Uterus (tissue), 2 donors: ENCODE measurements at regions not wholly inside any gene's neighbourhood (a gene's known extent, or its start where the extent isn't known, plus 50 kb on each side); places are given as distances from the start of the nearest gene placed in this dataset.

Experiments
- POLR2A ChIP-seq, 2 donors: fragments of 450-650 bp; IDR thresholded peaks; one replicate each; pipeline ENCODE4 v1.6.1; 2016; ENCODE audit warnings: antibody characterized with exemption in 2 of 2, mild to moderate bottlenecking in 1 of 2, moderate library complexity in 1 of 2
- TF ChIP-seq, protein P1 (sequence below), 4 experiments: fragments of 200-600 bp in 2 of 4; fragments of 450-650 bp in 2 of 4; sonication (generic) in 2 of 4; IDR thresholded peaks; one replicate each; pipeline ENCODE4 v1.5.1; 2016 to 2019; ENCODE audit warnings: antibody characterized with exemption in 4 of 4, mild to moderate bottlenecking in 2 of 4, moderate library complexity in 1 of 4

DNA sequence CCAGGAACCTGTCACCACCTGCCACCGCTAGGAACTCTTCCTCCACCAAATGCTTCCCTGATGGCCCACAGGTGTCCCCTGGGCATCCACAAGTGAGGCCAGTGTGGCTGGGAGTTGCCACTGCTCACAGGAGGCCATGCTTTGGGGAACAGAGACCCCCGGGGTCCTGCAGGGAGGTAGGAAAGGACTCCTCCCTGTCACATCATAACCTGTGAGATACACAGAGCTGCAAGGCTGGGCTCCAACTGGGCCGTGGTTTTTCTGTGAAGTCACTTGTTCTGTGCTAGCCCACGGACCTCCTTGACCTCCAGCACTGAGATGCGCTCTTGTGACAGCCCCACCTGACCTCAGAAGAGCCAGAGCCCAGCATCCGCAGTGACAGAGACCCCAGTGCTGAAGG is 311.2 kb downstream of the C16orf95 start:
- TF ChIP-seq, protein P1, sequence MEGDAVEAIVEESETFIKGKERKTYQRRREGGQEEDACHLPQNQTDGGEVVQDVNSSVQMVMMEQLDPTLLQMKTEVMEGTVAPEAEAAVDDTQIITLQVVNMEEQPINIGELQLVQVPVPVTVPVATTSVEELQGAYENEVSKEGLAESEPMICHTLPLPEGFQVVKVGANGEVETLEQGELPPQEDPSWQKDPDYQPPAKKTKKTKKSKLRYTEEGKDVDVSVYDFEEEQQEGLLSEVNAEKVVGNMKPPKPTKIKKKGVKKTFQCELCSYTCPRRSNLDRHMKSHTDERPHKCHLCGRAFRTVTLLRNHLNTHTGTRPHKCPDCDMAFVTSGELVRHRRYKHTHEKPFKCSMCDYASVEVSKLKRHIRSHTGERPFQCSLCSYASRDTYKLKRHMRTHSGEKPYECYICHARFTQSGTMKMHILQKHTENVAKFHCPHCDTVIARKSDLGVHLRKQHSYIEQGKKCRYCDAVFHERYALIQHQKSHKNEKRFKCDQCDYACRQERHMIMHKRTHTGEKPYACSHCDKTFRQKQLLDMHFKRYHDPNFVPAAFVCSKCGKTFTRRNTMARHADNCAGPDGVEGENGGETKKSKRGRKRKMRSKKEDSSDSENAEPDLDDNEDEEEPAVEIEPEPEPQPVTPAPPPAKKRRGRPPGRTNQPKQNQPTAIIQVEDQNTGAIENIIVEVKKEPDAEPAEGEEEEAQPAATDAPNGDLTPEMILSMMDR (IDR thresholded peaks at IDR 0.05), result no peak
- no peak for TF ChIP-seq POLR2A (IDR thresholded peaks at IDR 0.05)
